Coronary artery (tissue), 2 donors: ENCODE measurements at regions not wholly inside any gene's neighbourhood (a gene's known extent, or its start where the extent isn't known, plus 50 kb on each side); places are given as distances from the start of the nearest gene placed in this dataset.

Experiments used
- DNase-seq: peaks from one replicate; pipeline ENCODE4 v3.0.0-alpha.2; 2017; ENCODE audit warnings: low spot score
- H3K27ac ChIP-seq, 2 donors: fragments of 200-600 bp; sonication (generic); one replicate each; pipeline ENCODE4 v1.5.1; 2016 to 2019
- H3K4me3 ChIP-seq: fragments of 200-600 bp; sonication (generic); 2 replicates; pipeline ENCODE4 v1.5.1; 2016; ENCODE audit warnings: mild to moderate bottlenecking, moderate library complexity
- TF ChIP-seq, protein P1 (sequence below): fragments of 200-600 bp; sonication (generic); IDR thresholded peaks from one replicate; pipeline ENCODE4 v1.5.1; 2019; ENCODE audit warnings: antibody characterized with exemption

DNA sequence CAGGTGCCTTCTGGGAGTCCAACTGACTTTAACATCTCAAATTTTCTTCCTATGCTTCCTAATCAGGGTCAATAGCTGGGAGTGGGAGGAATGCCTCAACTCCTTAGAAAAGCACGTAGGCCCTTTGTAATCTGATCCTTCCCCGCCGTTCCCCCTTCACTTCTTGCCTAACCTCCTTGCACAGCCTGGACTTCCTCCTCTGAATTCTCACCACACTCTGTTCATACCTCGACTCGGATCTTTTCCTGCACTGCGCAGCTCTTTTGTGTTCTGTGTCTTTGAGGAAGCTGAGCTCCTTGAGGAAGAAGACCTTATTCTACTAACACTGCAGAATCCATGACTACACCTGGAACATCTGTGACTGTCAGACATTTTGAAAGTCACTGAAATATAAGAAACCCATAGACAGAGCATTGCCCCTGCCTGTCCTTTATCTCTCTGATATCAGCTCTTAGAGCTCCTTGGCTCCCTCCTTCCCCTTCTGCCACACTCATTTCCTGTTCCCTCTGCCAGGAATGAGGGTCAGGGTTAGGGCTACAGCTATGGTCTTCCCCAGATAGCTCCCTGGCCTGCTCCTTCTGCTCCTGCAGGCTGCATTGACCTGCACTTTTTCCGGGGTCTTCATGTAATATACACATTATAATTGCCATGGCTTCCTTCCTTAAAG, 140.2 kb upstream of the LDB2 start:
- H3K27ac ChIP-seq: no peak overlapping the region
- no peak overlapping the region for H3K4me3 ChIP-seq
- no peak for DNase-seq
- TF ChIP-seq, protein P1, sequence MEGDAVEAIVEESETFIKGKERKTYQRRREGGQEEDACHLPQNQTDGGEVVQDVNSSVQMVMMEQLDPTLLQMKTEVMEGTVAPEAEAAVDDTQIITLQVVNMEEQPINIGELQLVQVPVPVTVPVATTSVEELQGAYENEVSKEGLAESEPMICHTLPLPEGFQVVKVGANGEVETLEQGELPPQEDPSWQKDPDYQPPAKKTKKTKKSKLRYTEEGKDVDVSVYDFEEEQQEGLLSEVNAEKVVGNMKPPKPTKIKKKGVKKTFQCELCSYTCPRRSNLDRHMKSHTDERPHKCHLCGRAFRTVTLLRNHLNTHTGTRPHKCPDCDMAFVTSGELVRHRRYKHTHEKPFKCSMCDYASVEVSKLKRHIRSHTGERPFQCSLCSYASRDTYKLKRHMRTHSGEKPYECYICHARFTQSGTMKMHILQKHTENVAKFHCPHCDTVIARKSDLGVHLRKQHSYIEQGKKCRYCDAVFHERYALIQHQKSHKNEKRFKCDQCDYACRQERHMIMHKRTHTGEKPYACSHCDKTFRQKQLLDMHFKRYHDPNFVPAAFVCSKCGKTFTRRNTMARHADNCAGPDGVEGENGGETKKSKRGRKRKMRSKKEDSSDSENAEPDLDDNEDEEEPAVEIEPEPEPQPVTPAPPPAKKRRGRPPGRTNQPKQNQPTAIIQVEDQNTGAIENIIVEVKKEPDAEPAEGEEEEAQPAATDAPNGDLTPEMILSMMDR: no peak

- TF ChIP-seq, protein P1: no peak
- no peak for DNase-seq
- H3K4me3 ChIP-seq: no peak overlapping the region
- no peak overlapping the region for H3K27ac ChIP-seq
Measured at GRCh38 chr4:17033768-17034181, 135.3 kb upstream of the LDB2 start.

DNA sequence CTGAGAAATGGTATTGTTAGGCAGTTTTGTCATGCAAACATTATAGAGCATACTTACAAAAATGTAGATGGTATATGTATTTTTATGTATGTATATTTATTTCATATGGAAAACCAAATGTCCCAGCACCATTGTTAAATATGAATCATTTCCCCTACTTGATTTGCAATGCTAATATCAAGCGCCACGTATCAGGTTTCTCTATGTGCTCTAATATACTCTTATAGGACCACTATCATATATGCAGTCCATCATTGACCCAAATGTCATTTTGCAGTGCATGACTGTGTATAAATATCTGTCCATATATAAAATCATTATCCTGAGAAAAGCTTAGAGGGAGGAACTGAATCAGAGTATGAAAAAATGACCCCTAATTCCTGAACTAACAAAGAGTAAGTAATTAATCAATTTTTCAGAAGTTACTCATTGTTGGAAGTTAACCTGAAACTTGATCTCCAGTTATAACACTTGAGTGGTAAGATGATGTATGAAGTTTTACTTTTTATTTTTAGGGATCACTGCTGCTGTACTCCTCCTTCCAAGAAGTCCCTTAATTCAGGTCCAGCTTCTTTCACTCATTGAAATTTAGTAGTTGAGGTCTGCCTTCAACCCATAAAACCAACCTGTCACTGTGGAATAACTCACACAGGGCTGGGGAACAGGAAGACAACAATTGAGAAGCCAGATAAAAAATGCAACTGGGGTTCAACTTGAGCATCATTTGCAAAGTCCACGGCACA, 134.8 kb upstream of the LDB2 start:
- no peak overlapping the region for H3K27ac ChIP-seq
- TF ChIP-seq, protein P1: no peak
- DNase-seq: no peak
- H3K4me3 ChIP-seq: no peak overlapping the region

DNA sequence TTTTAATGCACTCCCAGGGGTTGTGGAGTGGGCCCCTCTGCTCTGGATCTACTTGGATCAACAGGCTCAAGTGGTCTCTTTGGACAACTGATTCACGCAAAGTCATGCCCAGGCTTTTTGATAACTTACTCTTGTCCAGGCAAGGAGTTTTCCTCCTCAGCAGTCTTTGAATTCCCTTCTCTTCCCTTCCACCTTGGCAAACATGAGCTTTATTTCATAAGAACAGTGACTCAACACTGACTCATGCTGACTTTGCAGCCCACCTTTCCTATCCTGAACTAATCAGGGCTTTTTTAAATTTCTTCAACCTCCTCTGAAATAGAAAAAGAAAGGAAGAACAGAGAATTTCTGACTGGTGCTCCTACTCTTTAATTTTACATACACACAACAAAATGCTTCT, 132.1 kb upstream of the LDB2 start:
- Histone ChIP-seq H3K4me3 (no peak overlapping the region), H3K27ac (no peak overlapping the region)
- DNase-seq: no peak
- TF ChIP-seq, protein P1: no peak

DNA sequence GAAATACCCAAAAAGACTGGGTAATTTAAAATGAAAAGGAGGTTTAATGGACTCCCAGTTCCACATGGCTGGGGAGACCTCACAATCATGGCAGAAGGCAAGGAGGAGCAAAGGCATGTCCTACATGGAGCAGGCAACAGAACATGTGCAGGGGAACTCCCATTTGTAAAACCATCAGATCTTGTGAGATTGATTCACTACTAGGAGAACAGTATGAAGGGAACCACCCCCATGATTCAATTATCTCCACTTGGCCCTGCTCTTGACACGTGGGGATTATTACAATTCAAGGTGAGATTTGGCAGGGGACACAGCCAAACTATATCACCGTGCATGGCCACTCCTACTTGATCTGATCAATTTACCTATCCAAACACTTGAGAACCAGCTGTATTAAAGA, 131.5 kb upstream of the LDB2 start:
- TF ChIP-seq, protein P1: no peak
- no peak overlapping the region for H3K27ac ChIP-seq
- no peak overlapping the region for H3K4me3 ChIP-seq
- DNase-seq: no peak

- TF ChIP-seq, protein P1: no peak
- H3K27ac ChIP-seq: no peak overlapping the region
- no peak overlapping the region for H3K4me3 ChIP-seq
- no peak for DNase-seq
Measured at GRCh38 chr4:17029432-17029831, 131.0 kb upstream of the LDB2 start.

- no peak overlapping the region for H3K4me3 ChIP-seq
- no peak for DNase-seq
- TF ChIP-seq, protein P1: no peak
- H3K27ac ChIP-seq: no peak overlapping the region
Measured at GRCh38 chr4:17027495-17027894, 129.1 kb upstream of the LDB2 start.
